Activated B cell treated with CpG ODN at 0.5 μM for 24 hours (primary cell): ENCODE measurements at regions not wholly inside any gene's neighbourhood (a gene's known extent, or its start where the extent isn't known, plus 50 kb on each side); places are given as distances from the start of the nearest gene placed in this dataset.

Experiments used
- ATAC-seq: fragments of 200-7000 bp; cut with Tn5 transposase; one replicate; pipeline ENCODE4 v1.10.0; 2021; ENCODE audit warnings: low read depth, mild to moderate bottlenecking, moderate library complexity
- CTCF ChIA-PET: fragments of 350-600 bp; sonication (Branson Sonifier 250); formaldehyde crosslinking; loops from one replicate; lab custom pipeline; 2021; ENCODE audit warnings: antibody characterized with exemption; lab: Charles Lee
- POLR2A ChIA-PET: fragments of 350-600 bp; sonication (Branson Sonifier 250); formaldehyde crosslinking; loops from one replicate; lab custom pipeline; 2021; ENCODE audit warnings: antibody characterized with exemption; lab: Charles Lee
- DNase-seq: peaks from one replicate; pipeline ENCODE4 v3.0.0; 2022
- H3K27ac Mint-ChIP-seq: one replicate; pipeline ENCODE4 v1.8.0; 2020; ENCODE audit warnings: mixed read lengths
- H3K27me3 Mint-ChIP-seq: one replicate; pipeline ENCODE4 v1.8.0; 2021; ENCODE audit warnings: mixed read lengths
- H3K36me3 Mint-ChIP-seq: one replicate; pipeline ENCODE4 v1.8.0; 2021; ENCODE audit warnings: low read depth, mixed read lengths
- H3K4me1 Mint-ChIP-seq: one replicate; pipeline ENCODE4 v1.8.0; 2021; ENCODE audit warnings: mixed read lengths
- H3K4me3 Mint-ChIP-seq: one replicate; pipeline ENCODE4 v1.8.0; 2020; ENCODE audit warnings: mild to moderate bottlenecking, mixed read lengths
- H3K9me3 Mint-ChIP-seq: one replicate; pipeline ENCODE4 v1.8.0; 2020; ENCODE audit warnings: mixed read lengths
- CTCF ChIP-seq: fragments of 200-600 bp; IDR thresholded peaks from one replicate; pipeline ENCODE4 v1.8.0; 2022; ENCODE audit warnings: antibody characterized with exemption, mild to moderate bottlenecking
- intact Hi-C: fragments of 100-400 bp; cut with micrococcal nuclease; formaldehyde crosslinking; loops from one replicate; pipeline ENCODE4 v1.15.1; 2024

GRCh38 chr6:156639009-156639721 is 138.0 kb upstream of the ARID1B start:
- POLR2A ChIA-PET: interaction anchor here (1.7 to 3.6 kb wide), 3 partner anchors 48 to 138 kb away, joined by 5 to 34 read pairs (median 8); partner anchors contain the start of gene ARID1B
- no peak for TF ChIP-seq CTCF
- CTCF ChIA-PET: no interaction called here
- DNase-seq: no peak
- Mint-ChIP-seq H3K36me3 (no peaks in the 10 kb centered on the region), H3K9me3 (no peaks in the 10 kb centered on the region), H3K4me1 (peaks cover 49% of the 10 kb centered on the region), H3K4me3 (no peak overlapping the region), H3K27me3 (no peaks in the 10 kb centered on the region), H3K27ac (no peak overlapping the region)
- intact Hi-C loops: no loop called here
- ATAC-seq: no peak

GRCh38 chr6:156638581-156638980 is 138.6 kb upstream of the ARID1B start:
- no peak for ATAC-seq
- intact Hi-C loops: loop anchor here (1.0 kb wide), 1 partner anchor 48 kb away; no protein-coding TSS in a partner anchor
- peak overlapping the region; percentile 95 for H3K27ac Mint-ChIP-seq
- ChIA-PET CTCF (interaction anchor here (0.9 to 1.4 kb wide), 5 partner anchors 47 to 546 kb away, joined by 3 to 5 read pairs (median 3); no protein-coding TSS in a partner anchor), POLR2A (interaction anchor here (0.8 to 3.6 kb wide), 5 partner anchors 48 to 139 kb away, joined by 4 to 34 read pairs (median 6); partner anchors contain the start of gene ARID1B)
- no peak for TF ChIP-seq CTCF
- peaks cover 54% of the 10 kb centered on the region for H3K4me1 Mint-ChIP-seq
- no peaks in the 10 kb centered on the region for H3K36me3 Mint-ChIP-seq
- DNase-seq: no peak
- no peaks in the 10 kb centered on the region for H3K27me3 Mint-ChIP-seq
- no peaks in the 10 kb centered on the region for H3K9me3 Mint-ChIP-seq
- H3K4me3 Mint-ChIP-seq: no peak overlapping the region

GRCh38 chr6:156634951-156635371 is 142.2 kb upstream of the ARID1B start:
- peaks cover 54% of the 10 kb centered on the region for H3K4me1 Mint-ChIP-seq
- ChIA-PET POLR2A (interaction anchor here (1.7 kb wide), 1 partner anchor 142 kb away, joined by 7 read pairs; the partner anchor contains the start of gene ARID1B), CTCF (no interaction called here)
- no peaks in the 10 kb centered on the region for H3K27me3 Mint-ChIP-seq
- TF ChIP-seq CTCF: no peak
- H3K27ac Mint-ChIP-seq: peak overlapping the region; percentile 95
- peak overlapping the region; percentile 79 for H3K4me3 Mint-ChIP-seq
- ATAC-seq (no peak), DNase-seq (no peak)
- intact Hi-C loops: no loop called here
- no peaks in the 10 kb centered on the region for H3K9me3 Mint-ChIP-seq
- no peaks in the 10 kb centered on the region for H3K36me3 Mint-ChIP-seq

- no peaks in the 10 kb centered on the region for H3K9me3 Mint-ChIP-seq
- H3K4me1 Mint-ChIP-seq: peaks cover 54% of the 10 kb centered on the region
- ChIA-PET CTCF (no interaction called here), POLR2A (interaction anchor here (1.0 to 1.7 kb wide), 3 partner anchors 64 to 145 kb away, joined by 3 to 7 read pairs (median 5); partner anchors contain the start of gene ARID1B)
- intact Hi-C loops: no loop called here
- H3K36me3 Mint-ChIP-seq: no peaks in the 10 kb centered on the region
- no peak for TF ChIP-seq CTCF
- H3K4me3 Mint-ChIP-seq: no peak overlapping the region
- no peaks in the 10 kb centered on the region for H3K27me3 Mint-ChIP-seq
- DNase-seq (no peak), ATAC-seq (no peak)
- peak overlapping the region; percentile 95 for H3K27ac Mint-ChIP-seq
These were observed 143.1 kb upstream of the ARID1B start for GRCh38 chr6:156634048-156634447.

- no peaks in the 10 kb centered on the region for H3K36me3 Mint-ChIP-seq
These were observed 143.9 kb upstream of the ARID1B start for GRCh38 chr6:156633291-156633690.

More at GRCh38 chr6:156633291-156633690, 143.9 kb upstream of the ARID1B start:
- H3K4me3 Mint-ChIP-seq: peak overlapping the region; percentile 15
- ChIA-PET CTCF (no interaction called here), POLR2A (interaction anchor here (1.0 to 1.7 kb wide), 3 partner anchors 65 to 145 kb away, joined by 3 to 7 read pairs (median 5); partner anchors contain the start of gene ARID1B)
- no peak for DNase-seq
- H3K9me3 Mint-ChIP-seq: no peaks in the 10 kb centered on the region
- TF ChIP-seq CTCF: no peak
- H3K27ac Mint-ChIP-seq: no peak overlapping the region
- ATAC-seq: no peak
- H3K4me1 Mint-ChIP-seq: peaks cover 52% of the 10 kb centered on the region
- intact Hi-C loops: no loop called here
- H3K27me3 Mint-ChIP-seq: no peaks in the 10 kb centered on the region
